GM18517 (cell line): ENCODE measurements at regions not wholly inside any gene's neighbourhood (a gene's known extent, or its start where the extent isn't known, plus 50 kb on each side); places are given as distances from the start of the nearest gene placed in this dataset.

Experiments
- ATAC-seq: cut with Tn5 transposase; IDR thresholded peaks from one replicate; pipeline ENCODE4 v1.9.1; 2021; ENCODE audit warnings: mild to moderate bottlenecking, moderate library complexity; ENCODE audit not compliant: unreplicated experiment

- ATAC-seq: no peak
These were observed 230.3 kb downstream of the SUDS3 start for GRCh38 chr12:118606690-118607089.

DNA sequence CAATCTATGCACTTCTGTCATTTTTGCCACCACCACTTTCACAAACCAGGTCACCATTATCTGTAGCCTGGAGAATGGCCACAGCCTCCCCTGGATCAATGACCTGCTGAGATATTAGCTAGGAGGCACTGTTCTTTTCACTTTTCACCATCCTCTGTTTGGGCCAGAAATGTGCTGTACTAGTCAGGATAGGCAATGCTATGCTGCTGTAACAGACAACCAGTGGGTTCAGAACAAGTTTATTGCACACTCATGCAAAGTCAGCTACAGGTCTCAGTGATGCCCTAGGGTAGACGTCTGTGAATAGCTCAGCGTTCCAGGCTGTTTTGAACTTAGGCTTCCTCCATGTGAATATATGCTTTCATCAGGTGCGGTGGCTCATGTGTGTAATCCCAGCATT is 231.5 kb downstream of the SUDS3 start:
- ATAC-seq: no peak

DNA sequence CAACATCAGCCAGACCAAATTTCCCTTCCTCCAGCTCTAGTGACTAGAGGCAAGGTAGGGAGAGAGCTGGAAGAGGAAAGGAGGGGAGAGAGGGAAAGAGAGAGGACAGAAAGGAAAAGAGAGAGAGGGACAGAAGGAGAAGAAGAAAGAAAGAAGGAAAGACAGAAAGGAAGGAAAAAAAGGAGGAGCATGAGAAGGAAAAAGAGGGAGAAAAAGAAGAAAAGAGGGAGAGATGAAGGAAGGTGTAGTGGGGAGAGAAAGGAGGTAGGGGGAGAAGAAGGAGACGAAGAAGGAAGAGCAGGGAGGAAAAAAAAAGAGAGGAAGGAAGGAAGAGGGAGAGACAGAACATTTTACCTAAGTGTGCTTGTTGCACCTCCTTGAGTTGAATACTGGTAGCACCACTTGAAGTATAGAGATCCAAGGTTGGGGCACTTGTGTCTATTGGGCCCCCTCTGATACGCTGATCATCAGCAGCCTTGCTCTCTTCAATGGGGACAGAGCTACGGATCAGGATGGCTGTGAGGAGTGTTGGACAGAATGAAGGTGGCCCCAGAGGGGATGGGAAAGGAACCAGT is 232.5 kb downstream of the SUDS3 start:
- no peak for ATAC-seq

- no peak for ATAC-seq
These were observed 234.9 kb downstream of the SUDS3 start for GRCh38 chr12:118611295-118611694.

DNA sequence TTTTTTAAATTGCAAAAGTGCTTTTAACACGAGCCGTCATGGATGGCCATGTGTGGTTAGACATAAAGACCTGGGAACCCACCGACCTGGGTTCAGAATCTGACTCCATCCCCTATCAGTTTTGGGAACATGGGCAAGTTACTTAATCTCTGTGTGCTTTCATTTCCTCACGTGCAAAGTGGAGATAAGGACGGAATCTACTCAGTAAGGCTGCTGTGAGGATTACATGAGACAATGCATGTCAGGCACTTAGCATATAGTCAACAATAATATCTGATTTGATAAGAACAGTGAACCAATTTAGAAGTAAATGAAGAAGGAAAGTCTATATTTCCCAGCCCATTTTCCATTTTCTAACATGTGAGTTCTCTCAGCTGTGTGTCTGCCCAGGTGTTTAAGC is 235.4 kb downstream of the SUDS3 start:
- ATAC-seq: no peak

DNA sequence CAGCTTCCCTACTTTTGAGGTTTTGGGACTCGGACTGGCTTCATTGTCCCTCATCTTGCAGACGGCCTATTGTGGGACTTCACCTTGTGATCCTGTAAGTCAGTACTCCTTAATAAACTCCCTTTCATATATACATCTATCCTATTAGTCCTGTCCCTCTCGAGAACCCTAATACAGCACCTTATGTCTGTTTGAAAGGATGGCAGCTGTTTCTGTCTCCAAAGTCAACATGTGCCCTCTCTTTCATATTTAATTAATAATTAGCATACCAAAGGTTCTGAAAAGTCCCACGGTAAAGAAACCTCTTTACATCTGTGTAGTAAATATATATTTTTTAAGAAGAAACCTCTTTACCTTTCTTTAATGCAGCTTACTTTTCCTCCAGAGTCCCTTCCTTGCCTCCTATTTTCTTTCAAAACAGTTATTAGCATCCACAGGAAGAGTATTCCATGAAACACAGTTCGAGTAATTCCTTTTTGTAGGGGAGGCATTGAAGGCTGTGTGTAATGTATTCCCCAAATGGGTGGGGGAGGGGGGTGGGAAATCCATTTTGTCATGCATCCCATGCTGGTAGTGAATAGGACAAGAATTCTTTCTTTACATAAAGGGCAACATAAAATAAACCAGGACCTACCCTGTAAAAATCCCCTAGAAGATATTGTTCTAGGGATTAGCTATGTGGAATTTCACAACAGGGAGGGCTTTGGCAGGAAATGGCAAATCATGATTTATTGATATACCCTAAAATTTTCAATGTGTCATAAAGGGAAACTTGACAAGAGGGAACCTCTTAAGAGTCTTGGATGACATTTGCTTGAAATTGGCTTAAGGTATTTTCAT is 241.5 kb downstream of the SUDS3 start:
- no peak for ATAC-seq

DNA sequence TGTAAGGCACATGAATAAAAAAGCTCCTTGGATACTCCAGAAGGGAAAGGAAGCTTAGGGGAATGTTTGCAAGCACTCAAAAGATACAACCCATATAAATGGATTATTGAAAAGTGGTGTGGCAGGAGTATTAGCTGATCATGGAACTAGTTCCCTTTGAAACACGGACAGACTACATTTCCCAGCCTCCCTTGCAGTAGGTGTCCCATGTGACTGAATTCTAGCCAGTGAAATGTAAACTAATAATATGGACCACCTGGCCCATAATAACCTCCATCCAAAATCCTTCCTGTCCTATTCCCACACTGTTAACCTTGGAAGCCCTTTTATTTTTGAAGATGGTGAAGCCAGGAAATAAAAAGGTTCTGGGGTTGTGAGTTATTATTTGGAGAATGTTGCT is 242.3 kb downstream of the SUDS3 start:
- no peak for ATAC-seq

DNA sequence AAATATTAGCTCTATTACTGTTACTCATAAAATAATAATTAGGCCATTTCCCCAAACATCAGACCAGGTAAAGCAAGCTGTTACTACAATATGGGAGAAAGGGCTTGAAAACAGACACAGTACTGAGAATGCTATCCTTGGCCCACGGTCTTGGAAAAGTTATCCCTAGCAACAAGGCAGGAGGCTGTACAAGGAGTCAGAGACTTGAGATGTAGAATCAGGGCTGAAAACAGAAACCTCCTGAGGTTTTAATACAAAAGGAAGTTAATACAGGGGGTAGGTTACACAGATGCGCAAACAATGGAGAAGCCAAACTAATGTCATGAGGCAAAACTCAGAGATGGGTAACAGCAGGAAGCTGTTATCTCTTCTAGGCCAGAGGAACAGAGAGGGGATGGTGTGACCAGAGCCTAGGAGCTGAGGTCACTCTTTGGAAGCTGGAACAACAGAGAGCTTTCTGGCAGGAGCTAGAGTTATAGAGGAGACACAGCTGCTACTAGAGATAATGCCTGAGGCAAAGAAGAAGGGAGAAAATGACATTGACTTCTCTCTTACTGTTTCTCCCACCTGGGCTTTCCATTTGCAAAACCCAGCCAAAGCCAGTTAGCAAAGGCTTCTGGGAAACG is 248.8 kb downstream of the SUDS3 start:
- no peak for ATAC-seq

- no peak for ATAC-seq
These were observed 256.7 kb downstream of the SUDS3 start for GRCh38 chr12:118633071-118633470.

- no peak for ATAC-seq
These were observed 258.9 kb downstream of the SUDS3 start for GRCh38 chr12:118635276-118635675.

DNA sequence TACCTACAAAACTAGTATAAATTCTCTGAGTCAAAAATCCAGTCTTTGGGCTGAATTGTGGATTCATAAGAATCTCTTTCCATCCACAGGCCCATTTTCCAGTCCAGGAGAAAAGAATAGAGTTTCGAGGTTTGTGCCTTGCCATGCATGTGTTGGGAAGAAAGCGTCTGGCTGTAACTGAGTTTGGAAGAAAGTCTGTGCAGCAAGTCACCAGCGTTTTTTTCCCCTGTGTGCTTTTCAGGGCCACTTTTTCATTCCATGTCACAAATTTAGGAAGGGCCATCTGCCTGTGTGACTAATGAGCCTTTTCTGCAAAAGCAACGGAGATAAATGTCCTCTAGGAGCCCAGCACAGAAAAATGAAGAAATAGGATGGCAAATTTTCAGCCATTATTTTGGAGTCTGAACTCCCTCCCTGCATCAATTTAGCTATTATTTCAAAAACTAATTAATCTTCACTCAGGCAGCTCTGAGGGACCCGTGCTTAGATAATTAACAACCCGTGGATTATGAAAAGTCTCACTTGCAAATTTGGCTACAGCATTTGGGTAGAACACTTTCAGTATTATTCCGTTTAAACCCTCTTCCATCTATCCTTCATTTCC is 261.5 kb downstream of the SUDS3 start:
- ATAC-seq: no peak

GRCh38 chr12:118641249-118641648 is 264.9 kb downstream of the SUDS3 start:
- no peak for ATAC-seq

- no peak for ATAC-seq
These were observed 268.9 kb downstream of the SUDS3 start for GRCh38 chr12:118645219-118645618.

DNA sequence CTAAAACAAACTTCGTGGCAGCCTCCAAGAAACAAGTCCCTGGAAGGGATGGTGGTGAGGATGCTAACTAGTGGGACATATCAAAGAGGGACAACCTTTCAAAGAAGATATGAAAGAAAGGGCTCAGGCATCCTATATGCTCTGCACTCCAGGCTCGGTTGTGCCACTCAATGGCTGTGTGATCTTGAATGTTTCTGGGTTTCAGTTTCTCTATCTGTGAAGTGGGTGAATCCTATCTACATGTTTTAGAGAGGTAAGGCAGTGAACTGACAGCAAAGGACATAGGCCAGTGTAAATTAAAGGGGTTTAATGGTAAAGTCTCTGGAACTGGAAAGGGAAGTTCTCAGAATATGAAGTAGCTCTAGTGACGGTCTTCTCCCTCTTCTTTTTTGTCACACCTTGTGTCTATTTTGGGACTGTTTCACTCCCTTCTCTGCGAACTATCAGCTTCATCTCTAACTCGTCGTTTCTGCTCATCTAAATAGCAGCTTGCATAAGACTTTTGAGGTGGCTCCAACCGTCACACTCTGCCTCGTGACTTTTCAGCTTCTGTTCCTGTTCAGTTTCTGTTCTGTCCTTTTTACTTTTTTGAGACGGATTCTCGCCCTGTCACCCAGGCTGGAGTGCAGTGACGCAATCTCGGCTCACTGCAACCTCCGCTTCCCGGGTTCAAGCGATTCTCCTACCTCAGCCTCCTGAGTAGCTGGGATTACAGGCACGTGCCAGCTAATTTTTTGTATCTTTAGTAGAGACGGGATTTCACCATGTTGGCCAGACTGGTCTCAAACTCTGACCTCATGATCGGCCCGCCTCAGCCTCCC is 273.6 kb downstream of the SUDS3 start:
- ATAC-seq: no peak

GRCh38 chr12:118650586-118650960 is 274.2 kb downstream of the SUDS3 start:
- ATAC-seq: no peak

DNA sequence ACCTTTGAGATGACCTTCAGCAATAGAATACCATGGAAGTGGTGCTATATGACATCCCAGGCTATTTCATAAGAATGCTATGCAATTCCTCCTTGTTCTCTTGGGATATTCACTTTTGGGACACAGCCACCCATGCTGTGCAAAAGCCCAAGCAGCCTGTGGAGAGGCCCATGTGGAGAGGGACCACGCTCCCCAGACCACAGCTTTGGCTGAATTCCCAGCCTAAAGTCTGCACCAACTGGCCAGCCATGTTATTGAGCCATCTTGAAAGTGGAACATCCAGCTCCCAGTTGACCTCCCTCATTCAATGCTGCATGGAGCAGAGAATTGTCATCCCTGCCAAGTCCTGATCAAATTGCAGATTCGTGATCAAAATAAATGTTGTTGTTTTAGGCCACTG is 275.1 kb downstream of the SUDS3 start:
- no peak for ATAC-seq

- ATAC-seq: no peak
These were observed 279.2 kb downstream of the SUDS3 start for GRCh38 chr12:118655588-118655987.

DNA sequence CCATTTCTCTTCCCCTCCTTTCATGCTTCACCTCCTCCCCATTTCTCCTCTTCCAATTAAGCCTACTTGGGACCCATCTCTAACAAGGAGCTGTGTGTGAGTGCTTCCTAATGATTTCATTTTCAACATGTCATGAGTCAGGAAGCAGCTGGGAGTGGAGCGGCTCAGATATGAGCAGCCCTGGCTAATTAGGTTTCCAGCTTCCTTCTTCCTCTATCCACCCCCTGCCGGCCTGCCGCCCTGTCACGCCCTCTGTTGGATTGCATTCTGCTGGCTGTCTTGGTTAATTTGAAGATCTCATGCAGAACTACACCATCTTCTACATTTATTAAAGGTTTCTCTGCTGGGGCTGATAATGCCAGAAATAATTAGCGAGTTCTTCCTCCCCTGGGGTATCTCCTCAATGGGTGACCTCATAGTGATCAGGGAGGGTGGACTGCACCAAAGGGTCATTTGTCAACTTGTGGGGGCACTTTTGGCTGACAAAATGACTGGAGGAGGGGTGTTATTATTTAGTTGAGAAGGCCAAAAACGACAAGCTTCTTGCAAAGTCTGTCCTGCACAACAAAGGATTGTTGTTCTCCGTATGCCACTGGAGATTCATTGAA is 300.9 kb upstream of the SRRM4 start:
- ATAC-seq: no peak

DNA sequence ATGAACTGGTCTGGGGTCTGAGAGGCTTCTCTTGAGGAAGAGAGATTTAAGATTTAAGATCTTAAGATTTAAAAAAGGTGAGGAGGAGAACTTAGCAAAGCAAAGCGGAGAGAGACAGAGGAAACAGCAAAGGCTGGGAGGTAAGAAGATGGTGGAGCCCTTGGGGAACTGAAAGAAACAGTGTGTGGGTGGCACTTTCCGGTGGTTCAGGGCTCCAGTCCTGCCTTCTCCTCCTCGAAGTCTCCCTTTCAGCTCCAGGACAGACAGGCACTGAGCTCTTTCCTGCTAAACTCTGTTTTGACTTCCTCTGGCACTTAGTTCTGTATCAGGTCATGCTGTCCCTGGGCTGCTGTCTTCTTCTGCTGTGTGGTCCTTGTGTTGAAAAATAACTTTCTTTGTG is 298.7 kb upstream of the SRRM4 start:
- peak; percentile 52 for ATAC-seq

GRCh38 chr12:118685983-118686607 is 295.2 kb upstream of the SRRM4 start:
- no peak for ATAC-seq
